WTC11 (cell line): ENCODE measurements at regions not wholly inside any gene's neighbourhood (a gene's known extent, or its start where the extent isn't known, plus 50 kb on each side); places are given as distances from the start of the nearest gene placed in this dataset.

Source experiments
- ATAC-seq: fragments of 200-7000 bp; cut with Tn5 transposase; 2 replicates; pipeline ENCODE4 v1.10.0; 2021; ENCODE audit warnings: mild to moderate bottlenecking, moderate library complexity
- CTCF ChIA-PET: fragments of 300-600 bp; sonication (Branson Sonifier 250); formaldehyde crosslinking; loops from one replicate; lab custom pipeline; 2021; ENCODE audit warnings: antibody characterized with exemption; lab: Charles Lee
- POLR2A ChIA-PET: fragments of 350-600 bp; sonication (Branson Sonifier 250); formaldehyde crosslinking; loops from one replicate; lab custom pipeline; 2021; ENCODE audit warnings: antibody characterized with exemption; lab: Charles Lee
- DNase-seq: peaks from one replicate; pipeline ENCODE4 v3.0.0; 2021; ENCODE audit warnings: low spot score
- H3K27ac Mint-ChIP-seq: 2 replicates; pipeline ENCODE4 v1.8.0; 2021; ENCODE audit warnings: mixed read lengths
- H3K27me3 Mint-ChIP-seq: 2 replicates; pipeline ENCODE4 v1.8.0; 2021; ENCODE audit warnings: low read depth, mild to moderate bottlenecking, moderate library complexity, mixed read lengths
- H3K36me3 Mint-ChIP-seq: 2 replicates; pipeline ENCODE4 v1.8.0; 2021; ENCODE audit warnings: mixed read lengths
- H3K4me1 Mint-ChIP-seq: 2 replicates; pipeline ENCODE4 v1.8.0; 2022; ENCODE audit warnings: mixed read lengths
- H3K4me3 Mint-ChIP-seq: 2 replicates; pipeline ENCODE4 v1.8.0; 2021; ENCODE audit warnings: mild to moderate bottlenecking, moderate library complexity, mixed read lengths
- H3K9me3 Mint-ChIP-seq: 2 replicates; pipeline ENCODE4 v1.8.0; 2021; ENCODE audit warnings: mixed read lengths
- AR ChIP-seq: fragments of 250-450 bp; sonication (Bioruptor Pico); IDR thresholded peaks from 2 replicates; pipeline ENCODE4 v1.9.0; 2021; ENCODE audit warnings: mild to moderate bottlenecking
- CREM ChIP-seq: sonication (generic); formaldehyde crosslinking; IDR thresholded peaks from 2 replicates; pipeline ENCODE4 v1.8.1; 2022; ENCODE audit warnings: mild to moderate bottlenecking, missing genetic modification reagents, moderate library complexity
- E2F4 ChIP-seq: sonication (generic); formaldehyde crosslinking; IDR thresholded peaks from 2 replicates; pipeline ENCODE4 v1.8.1; 2022; ENCODE audit warnings: low read depth, mild to moderate bottlenecking, moderate library complexity, missing genetic modification reagents, borderline replicate concordance
- ELF4 ChIP-seq: sonication (generic); formaldehyde crosslinking; IDR thresholded peaks from 2 replicates; pipeline ENCODE4 v1.8.1; 2022; ENCODE audit warnings: low read depth, mild to moderate bottlenecking, moderate library complexity, missing genetic modification reagents
- HMGA2 ChIP-seq: fragments of 250-450 bp; sonication (Bioruptor Pico); IDR thresholded peaks from 2 replicates; pipeline ENCODE4 v1.4.0; 2021; ENCODE audit warnings: mild to moderate bottlenecking, moderate library complexity
- NFYB ChIP-seq: sonication (generic); formaldehyde crosslinking; conservative IDR thresholded peaks from 2 replicates; pipeline ENCODE4 v1.8.0; 2022; ENCODE audit warnings: low read depth, missing genetic modification reagents
- PRRX2 ChIP-seq: fragments of 250-450 bp; sonication (Bioruptor Pico); IDR thresholded peaks from 2 replicates; pipeline ENCODE4 v1.8.0; 2021; ENCODE audit warnings: mild to moderate bottlenecking
- RORB ChIP-seq: fragments of 250-450 bp; sonication (Bioruptor Pico); IDR thresholded peaks from 2 replicates; pipeline ENCODE4 v1.9.0; 2021; ENCODE audit warnings: mild to moderate bottlenecking
- SMAD4 ChIP-seq: sonication (generic); formaldehyde crosslinking; IDR thresholded peaks from 2 replicates; pipeline ENCODE4 v1.8.0; 2022; ENCODE audit warnings: mild to moderate bottlenecking, missing genetic modification reagents
- ZNF532 ChIP-seq: fragments of 250-450 bp; sonication (Bioruptor Pico); IDR thresholded peaks from 2 replicates; pipeline ENCODE4 v1.9.0; 2021; ENCODE audit warnings: mild to moderate bottlenecking, borderline replicate concordance
- ZSCAN18 ChIP-seq: fragments of 250-450 bp; sonication (Bioruptor Pico); IDR thresholded peaks from 2 replicates; pipeline ENCODE4 v2.1.2; 2022; ENCODE audit warnings: mild to moderate bottlenecking, moderate library complexity
- TF ChIP-seq, protein P1 (sequence below): sonication (generic); formaldehyde crosslinking; IDR thresholded peaks from 2 replicates; pipeline ENCODE4 v1.8.0; 2023; ENCODE audit warnings: missing genetic modification reagents, mild to moderate bottlenecking, borderline replicate concordance
- TF ChIP-seq, protein P2 (sequence below): sonication (generic); formaldehyde crosslinking; IDR thresholded peaks from 2 replicates; pipeline ENCODE4 v1.8.0; 2023; ENCODE audit warnings: missing genetic modification reagents

GRCh38 chrX:131762802-131763234 lies 218.9 kb downstream of the OR13H1 start:
- DNase-seq (no peak), ATAC-seq (no peak)
- peaks cover 9% of the 10 kb centered on the region for H3K9me3 Mint-ChIP-seq
- no peaks in the 10 kb centered on the region for H3K4me1 Mint-ChIP-seq
- POLR2A ChIA-PET = no interaction called here
- TF ChIP-seq NFYB (no peak), ZSCAN18 (CRISPR knock-in tag) (no peak), RORB (CRISPR knock-in tag) (no peak), ZNF532 (no peak), E2F4 (CRISPR knock-in tag) (no peak), CREM (CRISPR knock-in tag) (no peak), SMAD4 (no peak), AR (CRISPR knock-in tag) (no peak), PRRX2 (CRISPR knock-in tag) (no peak), HMGA2 (CRISPR knock-in tag) (no peak), ELF4 (CRISPR knock-in tag) (no peak)
- TF ChIP-seq, protein P1, sequence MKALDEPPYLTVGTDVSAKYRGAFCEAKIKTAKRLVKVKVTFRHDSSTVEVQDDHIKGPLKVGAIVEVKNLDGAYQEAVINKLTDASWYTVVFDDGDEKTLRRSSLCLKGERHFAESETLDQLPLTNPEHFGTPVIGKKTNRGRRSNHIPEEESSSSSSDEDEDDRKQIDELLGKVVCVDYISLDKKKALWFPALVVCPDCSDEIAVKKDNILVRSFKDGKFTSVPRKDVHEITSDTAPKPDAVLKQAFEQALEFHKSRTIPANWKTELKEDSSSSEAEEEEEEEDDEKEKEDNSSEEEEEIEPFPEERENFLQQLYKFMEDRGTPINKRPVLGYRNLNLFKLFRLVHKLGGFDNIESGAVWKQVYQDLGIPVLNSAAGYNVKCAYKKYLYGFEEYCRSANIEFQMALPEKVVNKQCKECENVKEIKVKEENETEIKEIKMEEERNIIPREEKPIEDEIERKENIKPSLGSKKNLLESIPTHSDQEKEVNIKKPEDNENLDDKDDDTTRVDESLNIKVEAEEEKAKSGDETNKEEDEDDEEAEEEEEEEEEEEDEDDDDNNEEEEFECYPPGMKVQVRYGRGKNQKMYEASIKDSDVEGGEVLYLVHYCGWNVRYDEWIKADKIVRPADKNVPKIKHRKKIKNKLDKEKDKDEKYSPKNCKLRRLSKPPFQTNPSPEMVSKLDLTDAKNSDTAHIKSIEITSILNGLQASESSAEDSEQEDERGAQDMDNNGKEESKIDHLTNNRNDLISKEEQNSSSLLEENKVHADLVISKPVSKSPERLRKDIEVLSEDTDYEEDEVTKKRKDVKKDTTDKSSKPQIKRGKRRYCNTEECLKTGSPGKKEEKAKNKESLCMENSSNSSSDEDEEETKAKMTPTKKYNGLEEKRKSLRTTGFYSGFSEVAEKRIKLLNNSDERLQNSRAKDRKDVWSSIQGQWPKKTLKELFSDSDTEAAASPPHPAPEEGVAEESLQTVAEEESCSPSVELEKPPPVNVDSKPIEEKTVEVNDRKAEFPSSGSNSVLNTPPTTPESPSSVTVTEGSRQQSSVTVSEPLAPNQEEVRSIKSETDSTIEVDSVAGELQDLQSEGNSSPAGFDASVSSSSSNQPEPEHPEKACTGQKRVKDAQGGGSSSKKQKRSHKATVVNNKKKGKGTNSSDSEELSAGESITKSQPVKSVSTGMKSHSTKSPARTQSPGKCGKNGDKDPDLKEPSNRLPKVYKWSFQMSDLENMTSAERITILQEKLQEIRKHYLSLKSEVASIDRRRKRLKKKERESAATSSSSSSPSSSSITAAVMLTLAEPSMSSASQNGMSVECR (CRISPR knock-in tag) = no peak
- TF ChIP-seq, protein P2, sequence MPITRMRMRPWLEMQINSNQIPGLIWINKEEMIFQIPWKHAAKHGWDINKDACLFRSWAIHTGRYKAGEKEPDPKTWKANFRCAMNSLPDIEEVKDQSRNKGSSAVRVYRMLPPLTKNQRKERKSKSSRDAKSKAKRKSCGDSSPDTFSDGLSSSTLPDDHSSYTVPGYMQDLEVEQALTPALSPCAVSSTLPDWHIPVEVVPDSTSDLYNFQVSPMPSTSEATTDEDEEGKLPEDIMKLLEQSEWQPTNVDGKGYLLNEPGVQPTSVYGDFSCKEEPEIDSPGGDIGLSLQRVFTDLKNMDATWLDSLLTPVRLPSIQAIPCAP (CRISPR knock-in tag) = no peak
- H3K36me3 Mint-ChIP-seq = peaks cover 73% of the 10 kb centered on the region
- no peaks in the 10 kb centered on the region for H3K27me3 Mint-ChIP-seq
- CTCF ChIA-PET = no interaction called here
- H3K4me3 Mint-ChIP-seq = no peak overlapping the region
- H3K27ac Mint-ChIP-seq = no peak overlapping the region; the same call in 1 of the 2 replicates
